ENCODE measurements at regions not wholly inside any gene's neighbourhood (a gene's known extent, or its start where the extent isn't known, plus 50 kb on each side); places are given as distances from the start of the nearest gene placed in this dataset.

DNA sequence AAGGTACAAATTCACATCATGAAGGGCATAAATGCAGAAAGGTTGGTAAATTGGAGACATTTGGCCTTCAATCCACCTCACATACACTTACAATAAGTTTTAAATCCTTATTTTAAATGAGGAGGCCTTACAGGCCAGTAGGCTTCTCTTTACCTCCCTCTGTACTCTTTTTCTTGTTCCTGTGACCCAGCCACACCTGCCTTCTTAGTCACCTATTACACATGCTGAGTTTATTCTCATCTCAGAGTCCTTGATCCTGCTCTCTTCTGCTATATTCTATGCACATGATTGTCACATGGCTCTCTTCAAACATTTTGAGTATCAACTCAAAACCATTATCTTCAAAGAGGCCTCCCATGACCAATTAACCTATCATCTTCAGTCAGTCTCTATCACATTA is 491.5 kb downstream of the SATB2 start:
- no peak overlapping the region for H3K27ac ChIP-seq
- H3K4me1 ChIP-seq = no peaks in the 10 kb centered on the region
- H3K4me3 ChIP-seq = no peak overlapping the region
- intact Hi-C loops (cut with DNase I; ENCODE audit: low total_unique reads) = no loop called here
- no peaks in the 10 kb centered on the region for H3K9me3 ChIP-seq
- DNase-seq = no peak
- no peaks in the 10 kb centered on the region for H3K27me3 ChIP-seq
- TF ChIP-seq, protein P1, sequence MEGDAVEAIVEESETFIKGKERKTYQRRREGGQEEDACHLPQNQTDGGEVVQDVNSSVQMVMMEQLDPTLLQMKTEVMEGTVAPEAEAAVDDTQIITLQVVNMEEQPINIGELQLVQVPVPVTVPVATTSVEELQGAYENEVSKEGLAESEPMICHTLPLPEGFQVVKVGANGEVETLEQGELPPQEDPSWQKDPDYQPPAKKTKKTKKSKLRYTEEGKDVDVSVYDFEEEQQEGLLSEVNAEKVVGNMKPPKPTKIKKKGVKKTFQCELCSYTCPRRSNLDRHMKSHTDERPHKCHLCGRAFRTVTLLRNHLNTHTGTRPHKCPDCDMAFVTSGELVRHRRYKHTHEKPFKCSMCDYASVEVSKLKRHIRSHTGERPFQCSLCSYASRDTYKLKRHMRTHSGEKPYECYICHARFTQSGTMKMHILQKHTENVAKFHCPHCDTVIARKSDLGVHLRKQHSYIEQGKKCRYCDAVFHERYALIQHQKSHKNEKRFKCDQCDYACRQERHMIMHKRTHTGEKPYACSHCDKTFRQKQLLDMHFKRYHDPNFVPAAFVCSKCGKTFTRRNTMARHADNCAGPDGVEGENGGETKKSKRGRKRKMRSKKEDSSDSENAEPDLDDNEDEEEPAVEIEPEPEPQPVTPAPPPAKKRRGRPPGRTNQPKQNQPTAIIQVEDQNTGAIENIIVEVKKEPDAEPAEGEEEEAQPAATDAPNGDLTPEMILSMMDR (IDR thresholded peaks at IDR 0.05) = no peak
- H3K36me3 ChIP-seq = no peaks in the 10 kb centered on the region

DNA sequence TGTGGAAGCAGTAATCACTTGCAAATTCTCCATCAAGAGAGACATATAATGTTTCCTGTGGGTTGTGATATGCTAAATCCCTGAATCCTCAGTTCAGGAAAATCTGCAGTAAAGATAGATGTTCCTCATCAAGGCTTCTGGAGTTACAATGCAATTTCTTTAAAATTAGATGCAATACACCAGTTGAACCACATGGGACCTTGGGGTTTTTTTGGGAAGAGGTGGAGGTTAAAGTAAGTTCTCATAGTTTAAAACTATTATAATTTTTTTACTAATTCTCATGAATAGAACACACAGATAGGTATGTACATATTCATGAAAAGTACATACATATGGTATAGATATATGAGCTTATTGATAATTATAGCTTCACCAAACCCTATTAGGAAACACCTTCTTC is 496.2 kb downstream of the SATB2 start:
- DNase-seq = no peak
- intact Hi-C loops (cut with DNase I; ENCODE audit: low total_unique reads) = no loop called here
- no peaks in the 10 kb centered on the region for H3K36me3 ChIP-seq
- no peak overlapping the region for H3K4me3 ChIP-seq
- no peaks in the 10 kb centered on the region for H3K9me3 ChIP-seq
- TF ChIP-seq, protein P1 (IDR thresholded peaks at IDR 0.05) = no peak
- no peak overlapping the region for H3K27ac ChIP-seq
- peaks cover 0 to 11% (median 2%) of the 10 kb centered on the region in 4 donors for H3K4me1 ChIP-seq
- H3K27me3 ChIP-seq = no peaks in the 10 kb centered on the region

DNA sequence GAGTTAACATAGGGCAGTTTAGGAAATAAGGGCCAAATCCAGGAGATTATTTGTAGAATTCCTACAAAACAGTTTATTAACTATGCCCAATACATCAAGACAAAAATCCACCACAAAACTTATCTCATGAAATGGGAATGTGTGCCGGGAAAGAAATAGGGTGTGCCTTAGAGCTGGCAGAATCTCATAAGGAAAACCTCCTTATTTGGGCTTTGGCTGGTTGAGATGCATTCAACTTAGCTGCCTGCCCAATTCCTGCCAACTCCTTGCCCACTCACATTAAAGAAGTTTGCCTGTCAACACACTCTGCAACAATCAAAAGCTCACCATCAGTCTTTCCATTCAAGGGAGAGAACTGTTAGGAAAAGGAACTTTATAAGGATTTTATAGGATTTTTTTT is 500.6 kb downstream of the SATB2 start:
- no peaks in the 10 kb centered on the region for H3K36me3 ChIP-seq
- H3K4me1 ChIP-seq = peaks cover 0 to 14% (median 2%) of the 10 kb centered on the region in 4 donors
- intact Hi-C loops (cut with DNase I; ENCODE audit: low total_unique reads) = no loop called here
- no peaks in the 10 kb centered on the region for H3K9me3 ChIP-seq
- no peaks in the 10 kb centered on the region for H3K27me3 ChIP-seq
- no peak overlapping the region for H3K4me3 ChIP-seq
- TF ChIP-seq, protein P1 (IDR thresholded peaks at IDR 0.05) = no peak
- no peak for DNase-seq
- no peak overlapping the region for H3K27ac ChIP-seq

DNA sequence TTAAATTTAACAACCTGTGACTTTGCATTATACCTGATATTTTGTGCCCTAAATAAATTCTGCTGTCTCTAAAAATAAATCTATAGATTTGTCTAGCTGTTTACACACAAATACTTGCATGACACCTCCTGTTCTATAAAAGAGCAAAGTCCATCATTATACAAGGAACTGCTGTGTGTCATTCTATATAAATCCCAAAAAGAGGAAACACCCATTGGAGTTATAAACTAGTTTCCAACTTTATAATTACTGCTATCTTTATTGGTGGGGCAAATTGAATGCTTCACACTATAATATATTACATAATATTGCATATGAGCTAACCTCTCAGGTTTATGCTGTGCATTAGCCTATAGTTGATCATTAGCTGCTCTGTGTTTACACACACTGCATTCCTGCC is 504.4 kb downstream of the SATB2 start:
- no peak for DNase-seq
- Histone ChIP-seq H3K27ac (no peak overlapping the region), H3K9me3 (no peaks in the 10 kb centered on the region), H3K27me3 (no peaks in the 10 kb centered on the region), H3K4me1 (peaks cover 0 to 14% (median 2%) of the 10 kb centered on the region in 4 donors), H3K36me3 (no peaks in the 10 kb centered on the region), H3K4me3 (no peak overlapping the region)
- intact Hi-C loops (cut with DNase I; ENCODE audit: low total_unique reads) = no loop called here
- TF ChIP-seq, protein P1 (IDR thresholded peaks at IDR 0.05) = no peak

DNA sequence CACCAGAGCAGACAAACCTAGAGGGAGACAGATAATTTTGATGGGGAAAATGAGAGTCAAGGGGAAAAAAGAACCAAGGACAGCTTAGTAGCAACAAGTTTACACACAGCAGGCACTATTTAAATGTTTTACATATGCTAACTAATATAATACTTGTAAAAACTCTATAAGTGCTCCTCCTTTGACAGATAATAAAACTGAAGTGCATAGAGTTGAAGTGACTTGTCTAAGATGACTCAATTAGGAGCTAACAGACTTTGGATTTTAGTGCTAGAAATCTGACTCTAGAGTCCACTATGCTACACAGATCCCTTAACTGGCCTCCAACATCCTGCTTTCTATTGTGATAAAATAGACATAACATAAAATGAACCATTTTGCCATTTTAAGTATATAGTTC is 506.9 kb downstream of the SATB2 start:
- Histone ChIP-seq H3K27ac (no peak overlapping the region), H3K27me3 (no peaks in the 10 kb centered on the region), H3K4me3 (no peak overlapping the region), H3K9me3 (no peaks in the 10 kb centered on the region), H3K4me1 (no peaks in the 10 kb centered on the region), H3K36me3 (no peaks in the 10 kb centered on the region)
- intact Hi-C loops (cut with DNase I; ENCODE audit: low total_unique reads) = no loop called here
- DNase-seq = no peak
- TF ChIP-seq, protein P1 (IDR thresholded peaks at IDR 0.05) = no peak

DNA sequence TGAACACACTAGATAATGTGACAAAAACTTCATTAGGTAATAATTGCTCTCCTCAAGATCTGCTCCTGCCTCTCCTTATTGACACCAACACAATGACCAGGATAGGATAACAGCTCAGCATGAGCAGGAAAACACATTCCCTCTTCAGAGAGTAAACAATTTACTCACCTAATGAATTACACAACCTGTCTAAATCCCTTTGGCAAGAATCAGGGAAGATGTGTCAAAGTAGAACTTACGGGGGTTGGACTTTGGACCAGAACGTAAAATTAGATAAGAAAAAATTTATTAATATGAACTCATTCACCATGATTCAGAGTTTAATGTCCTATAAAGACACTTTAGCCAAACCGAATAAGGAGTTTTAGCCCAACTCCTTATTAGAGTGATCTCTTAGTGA is 512.2 kb downstream of the SATB2 start:
- TF ChIP-seq, protein P1 (IDR thresholded peaks at IDR 0.05) = no peak
- Histone ChIP-seq H3K4me3 (no peak overlapping the region), H3K27ac (no peak overlapping the region), H3K27me3 (no peaks in the 10 kb centered on the region), H3K4me1 (no peaks in the 10 kb centered on the region), H3K9me3 (no peaks in the 10 kb centered on the region), H3K36me3 (no peaks in the 10 kb centered on the region)
- intact Hi-C loops (cut with DNase I; ENCODE audit: low total_unique reads) = no loop called here
- no peak for DNase-seq
